Neural progenitor cell (in vitro differentiated cells): ENCODE measurements at regions not wholly inside any gene's neighbourhood (a gene's known extent, or its start where the extent isn't known, plus 50 kb on each side); places are given as distances from the start of the nearest gene placed in this dataset.

Experiments
- EZH2 ChIP-seq: fragments of 200-600 bp; sonication (generic); IDR thresholded peaks from 2 replicates; pipeline ENCODE4 v1.6.1; 2017; ENCODE audit warnings: antibody characterized with exemption, mild to moderate bottlenecking, moderate library complexity
- TF ChIP-seq, protein P1 (sequence below): fragments of 200-600 bp; sonication (generic); IDR thresholded peaks from 2 replicates; pipeline ENCODE4 v1.5.1; 2017; ENCODE audit warnings: antibody characterized with exemption, mild to moderate bottlenecking

DNA sequence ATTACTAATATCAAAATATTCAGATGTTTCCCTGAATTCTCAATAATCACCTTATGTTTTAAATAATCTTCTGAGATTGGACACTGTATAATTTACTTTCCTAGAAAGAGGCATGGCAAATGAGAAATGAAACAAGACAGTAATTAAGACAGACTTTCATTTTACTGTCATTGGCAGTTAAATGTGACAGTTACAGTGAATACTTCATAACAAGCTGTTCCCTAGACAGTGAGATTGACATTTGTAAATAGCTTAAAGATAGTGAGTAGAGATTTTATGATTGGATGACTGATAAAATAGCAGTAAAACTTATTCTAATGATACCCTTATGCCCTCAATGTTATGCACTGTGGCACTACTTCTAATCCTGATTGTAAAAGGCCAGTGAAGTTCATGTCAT lies 524.9 kb upstream of the TMEFF2 start:
- TF ChIP-seq, protein P1, sequence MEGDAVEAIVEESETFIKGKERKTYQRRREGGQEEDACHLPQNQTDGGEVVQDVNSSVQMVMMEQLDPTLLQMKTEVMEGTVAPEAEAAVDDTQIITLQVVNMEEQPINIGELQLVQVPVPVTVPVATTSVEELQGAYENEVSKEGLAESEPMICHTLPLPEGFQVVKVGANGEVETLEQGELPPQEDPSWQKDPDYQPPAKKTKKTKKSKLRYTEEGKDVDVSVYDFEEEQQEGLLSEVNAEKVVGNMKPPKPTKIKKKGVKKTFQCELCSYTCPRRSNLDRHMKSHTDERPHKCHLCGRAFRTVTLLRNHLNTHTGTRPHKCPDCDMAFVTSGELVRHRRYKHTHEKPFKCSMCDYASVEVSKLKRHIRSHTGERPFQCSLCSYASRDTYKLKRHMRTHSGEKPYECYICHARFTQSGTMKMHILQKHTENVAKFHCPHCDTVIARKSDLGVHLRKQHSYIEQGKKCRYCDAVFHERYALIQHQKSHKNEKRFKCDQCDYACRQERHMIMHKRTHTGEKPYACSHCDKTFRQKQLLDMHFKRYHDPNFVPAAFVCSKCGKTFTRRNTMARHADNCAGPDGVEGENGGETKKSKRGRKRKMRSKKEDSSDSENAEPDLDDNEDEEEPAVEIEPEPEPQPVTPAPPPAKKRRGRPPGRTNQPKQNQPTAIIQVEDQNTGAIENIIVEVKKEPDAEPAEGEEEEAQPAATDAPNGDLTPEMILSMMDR: no peak
- no peak for TF ChIP-seq EZH2
